MV-4-11 (cell line): ENCODE measurements at regions not wholly inside any gene's neighbourhood (a gene's known extent, or its start where the extent isn't known, plus 50 kb on each side); places are given as distances from the start of the nearest gene placed in this dataset.

ENCODE experiments used
- DNase-seq: peaks from one replicate; lab custom pipeline; 2025; lab: John Stamatoyannopoulos, UW

DNA sequence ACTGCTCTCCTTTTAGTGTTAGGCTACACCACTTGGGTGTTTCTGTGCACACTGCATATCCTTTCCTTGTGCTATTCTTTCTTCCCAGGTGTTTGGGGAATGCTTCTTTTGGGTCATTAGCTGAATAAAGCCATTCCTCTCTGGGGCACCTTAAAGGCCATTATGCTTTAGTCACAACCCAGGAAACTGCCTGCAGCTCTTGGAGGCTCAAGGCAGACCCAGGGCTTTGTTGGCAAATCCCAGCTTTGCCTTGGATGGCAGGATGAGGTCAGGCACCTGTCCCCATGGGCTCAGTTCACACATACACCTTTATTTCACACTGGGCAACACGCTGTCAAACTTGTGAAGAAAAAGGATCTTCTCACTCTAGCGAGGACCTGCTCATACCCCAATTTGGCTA is 460.6 kb downstream of the CCSER2 start:
- DNase-seq: no peak

DNA sequence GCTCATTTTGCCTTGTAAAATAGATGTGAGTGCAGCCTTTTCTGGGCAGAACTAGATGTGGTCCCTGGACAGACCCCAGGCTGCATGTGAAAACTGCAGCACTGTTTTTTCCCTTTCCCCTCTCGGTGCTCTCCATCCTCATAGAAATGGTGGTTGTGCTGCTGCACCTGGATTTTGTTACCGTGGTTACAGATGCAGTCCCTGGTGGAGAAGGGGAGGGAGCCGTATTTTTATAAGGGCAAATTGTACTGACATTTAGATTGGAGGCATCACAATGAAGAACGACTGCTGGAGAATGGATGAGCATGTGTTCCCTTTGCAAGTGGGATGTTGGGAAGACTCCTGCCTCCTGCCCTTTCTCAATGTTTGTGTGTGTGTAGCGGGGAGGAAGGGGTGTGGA is 469.9 kb downstream of the CCSER2 start:
- DNase-seq: no peak

GRCh38 chr10:84801156-84801555 is 472.8 kb downstream of the CCSER2 start:
- DNase-seq: no peak

GRCh38 chr10:84801916-84802315 is 473.5 kb downstream of the CCSER2 start:
- no peak for DNase-seq

GRCh38 chr10:84805149-84805548 is 476.8 kb downstream of the CCSER2 start:
- DNase-seq: no peak

- no peak for DNase-seq
Measured at GRCh38 chr10:84811113-84811512, 482.7 kb downstream of the CCSER2 start.

DNA sequence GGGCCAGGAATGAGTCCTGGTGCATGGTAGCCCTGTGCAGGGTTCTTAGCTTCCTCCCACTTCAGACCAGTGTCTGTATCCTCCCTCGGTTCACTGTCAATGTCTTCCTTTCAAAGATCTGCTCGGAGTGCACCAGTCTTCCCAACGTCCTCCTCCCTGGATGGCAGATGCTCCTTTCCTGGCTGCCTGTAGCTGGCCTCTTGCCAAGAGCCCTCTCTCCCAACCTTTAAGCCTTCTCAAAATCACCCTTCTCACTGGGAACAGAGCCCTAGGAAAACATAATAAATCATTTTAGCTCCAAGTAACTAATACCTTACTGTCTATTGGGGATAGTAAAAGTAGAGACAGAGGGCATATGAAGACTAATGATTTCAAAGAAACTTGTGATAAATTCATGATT is 490.6 kb downstream of the CCSER2 start:
- DNase-seq: no peak

DNA sequence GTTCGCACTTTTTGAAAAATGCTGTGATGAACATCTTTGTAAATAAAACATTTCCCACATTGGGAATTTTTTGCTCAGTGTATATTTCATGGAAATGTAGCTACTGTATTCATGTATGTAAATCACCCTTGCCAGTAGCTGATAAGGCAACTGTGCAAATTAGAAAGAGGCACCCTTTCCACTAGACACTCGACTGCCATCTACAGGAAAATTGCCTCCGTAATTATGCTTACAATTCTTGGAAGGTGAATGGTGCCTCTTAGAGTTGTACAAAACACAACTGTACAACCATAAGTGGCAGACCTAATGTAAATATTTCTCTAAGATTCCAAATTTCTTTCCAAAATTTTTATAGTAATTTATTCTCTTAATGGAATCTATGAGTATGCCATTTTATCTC is 491.7 kb downstream of the CCSER2 start:
- no peak for DNase-seq

GRCh38 chr10:84820596-84820995 is 492.2 kb downstream of the CCSER2 start:
- no peak for DNase-seq

GRCh38 chr10:84822931-84823630 is 494.7 kb downstream of the CCSER2 start:
- DNase-seq: no peak

DNA sequence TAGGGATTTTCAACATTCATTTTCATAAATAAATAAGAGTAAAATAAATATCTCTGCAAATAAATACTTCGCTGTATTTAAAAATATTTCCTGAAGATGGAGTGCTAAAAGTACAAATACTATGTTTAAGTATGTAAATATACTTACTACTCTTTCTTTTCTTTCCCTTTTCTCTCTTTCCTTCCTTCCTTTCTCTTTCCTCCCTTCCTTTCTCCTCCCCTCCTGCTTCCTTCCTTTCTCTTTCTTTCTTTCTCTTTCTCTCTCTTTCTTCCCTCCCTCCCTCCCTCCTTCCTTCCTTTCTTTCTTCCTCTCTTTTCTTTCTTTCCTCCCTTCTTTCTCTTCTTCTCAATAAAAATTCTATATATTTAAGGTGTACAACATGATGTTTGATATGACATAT is 496.1 kb downstream of the CCSER2 start:
- DNase-seq: no peak

GRCh38 chr10:84825330-84825729 is 496.9 kb downstream of the CCSER2 start:
- DNase-seq: no peak

- no peak for DNase-seq
Measured at GRCh38 chr10:84826704-84827103, 498.3 kb downstream of the CCSER2 start.

DNA sequence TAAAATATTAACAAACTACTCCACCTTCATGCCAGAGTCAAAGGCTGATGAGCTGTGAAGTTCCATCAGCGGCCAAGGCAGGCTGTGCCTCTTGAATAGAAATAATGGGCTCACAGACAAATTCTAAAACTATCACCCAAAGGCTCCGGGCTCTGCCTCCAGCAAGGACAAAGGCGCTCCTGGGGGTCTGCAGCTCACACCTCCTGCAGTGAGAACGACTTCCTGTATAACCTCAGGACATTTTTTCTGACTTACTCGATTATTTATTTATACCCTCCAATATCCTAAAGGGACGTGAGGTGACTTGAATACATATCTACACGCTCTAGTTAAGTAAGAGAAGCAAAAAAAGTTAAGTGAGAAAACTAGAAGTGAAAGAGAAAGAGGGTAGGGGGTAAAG is 500.7 kb downstream of the CCSER2 start:
- no peak for DNase-seq

GRCh38 chr10:84837041-84837812 is 508.8 kb downstream of the CCSER2 start:
- DNase-seq: no peak

GRCh38 chr10:84837877-84838276 is 509.5 kb downstream of the CCSER2 start:
- peak; percentile 36 for DNase-seq

GRCh38 chr10:84838851-84839250 is 510.5 kb downstream of the CCSER2 start:
- DNase-seq: no peak

GRCh38 chr10:84842593-84842992 is 514.2 kb downstream of the CCSER2 start:
- DNase-seq: no peak

DNA sequence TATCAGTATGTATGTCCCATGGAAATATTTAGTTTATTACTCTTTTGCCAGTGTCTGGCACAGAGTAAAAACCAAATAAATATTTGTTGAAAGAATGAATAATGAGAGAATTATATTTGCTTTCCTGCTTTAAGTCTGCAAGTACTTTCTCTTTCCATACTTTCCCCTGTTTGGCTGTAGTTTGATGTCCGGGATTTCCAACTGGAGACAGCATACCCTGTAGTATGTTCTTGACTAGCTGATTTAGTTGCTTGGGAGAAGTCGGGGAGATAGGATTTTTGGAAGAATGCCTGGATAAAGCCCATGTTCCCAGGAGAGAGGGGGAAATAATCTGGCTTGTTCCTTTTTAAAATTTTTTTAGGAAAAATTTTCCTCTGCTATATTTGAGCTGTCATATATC is 516.1 kb downstream of the CCSER2 start:
- DNase-seq: no peak

DNA sequence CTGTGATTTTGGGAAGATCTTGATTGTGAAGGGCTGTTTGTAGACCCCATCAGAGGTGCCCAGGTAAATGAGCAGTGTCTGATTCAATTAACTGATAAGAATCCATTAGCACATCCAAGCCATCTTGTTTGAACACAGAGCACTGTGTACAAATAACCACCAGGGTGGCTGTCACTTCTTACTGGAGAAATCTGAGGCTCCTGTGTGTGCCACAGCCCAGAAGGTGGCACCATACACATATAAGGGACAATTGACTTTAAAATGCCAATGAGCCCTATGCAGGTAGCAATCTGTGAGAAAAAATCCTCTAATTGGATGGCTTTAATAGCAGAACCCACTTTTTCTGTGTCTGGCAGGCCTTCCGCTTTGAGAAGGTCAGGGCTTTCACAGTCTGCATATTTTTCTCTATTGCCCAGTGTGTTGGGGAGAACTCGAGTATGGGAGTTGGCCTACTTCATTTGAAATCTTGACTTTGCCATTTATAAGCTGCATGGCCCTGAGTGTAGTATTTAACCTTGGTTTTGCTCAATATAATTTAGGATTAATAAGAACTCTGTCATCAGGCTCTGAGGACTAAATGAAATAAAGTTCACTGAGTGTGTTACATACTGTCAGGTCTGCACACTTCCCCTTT is 517.4 kb downstream of the CCSER2 start:
- DNase-seq: peak; percentile 16

GRCh38 chr10:84846658-84847316 is 518.4 kb downstream of the CCSER2 start:
- no peak for DNase-seq

DNA sequence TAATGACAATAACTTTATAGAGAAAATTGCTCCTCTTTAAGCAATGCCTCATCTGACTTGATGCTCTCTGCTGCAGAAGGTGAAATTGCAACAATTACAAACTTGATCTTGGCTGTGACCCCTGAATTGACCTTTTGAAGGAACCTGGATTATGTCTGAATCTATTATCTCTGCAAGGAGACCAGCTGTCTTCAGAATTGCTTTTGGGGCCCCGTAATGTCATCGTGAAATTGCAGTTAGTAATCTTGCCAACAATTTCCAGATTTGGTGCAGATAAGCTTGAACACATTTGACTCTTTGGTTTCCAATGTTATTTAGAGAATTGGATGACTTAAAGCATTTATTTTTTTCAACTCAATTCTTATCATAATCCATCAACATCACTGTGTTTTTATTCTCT is 520.6 kb downstream of the CCSER2 start:
- no peak for DNase-seq

GRCh38 chr10:84850826-84851225 is 522.4 kb downstream of the CCSER2 start:
- no peak for DNase-seq
